Panc1 (cell line): ENCODE measurements at regions not wholly inside any gene's neighbourhood (a gene's known extent, or its start where the extent isn't known, plus 50 kb on each side); places are given as distances from the start of the nearest gene placed in this dataset.

Source experiments
- ATAC-seq: fragments of 200-7000 bp; cut with Tn5 transposase; 2 replicates; pipeline ENCODE4 v1.9.1; 2020; ENCODE audit warnings: mild to moderate bottlenecking, moderate library complexity
- BruUV-seq: library from RNA; stranded (reverse); fragments of 400-500 nt; replicated peaks from 2 replicates; lab custom pipeline; 2021; lab: Mats Ljungman, UMichigan
- CTCF ChIA-PET: fragments of 300-600 bp; sonication (Branson Sonifier 250); formaldehyde crosslinking; loops from one replicate; lab custom pipeline; 2022; ENCODE audit warnings: antibody characterized with exemption; lab: Charles Lee
- POLR2A ChIA-PET: fragments of 300-600 bp; sonication (Branson Sonifier 250); formaldehyde crosslinking; loops from one replicate; lab custom pipeline; 2022; ENCODE audit warnings: antibody characterized with exemption; lab: Charles Lee
- DNase-seq: peaks from one replicate; pipeline ENCODE4 v3.0.0-alpha.2; 2010; ENCODE audit warnings: low read depth, low spot score
- H3K27ac ChIP-seq: 2 replicates; pipeline ENCODE4 v1.5.1; 2011; ENCODE audit warnings: mild to moderate bottlenecking, low read length, inconsistent platforms
- H3K27me3 ChIP-seq: fragments of 200-500 bp; sonication (Bioruptor generic); 2 replicates; pipeline ENCODE4 v1.6.0; 2014; ENCODE audit warnings: low read length, inconsistent platforms; ENCODE audit not compliant: control insufficient read depth, insufficient read depth
- H3K36me3 ChIP-seq: fragments of 200-500 bp; sonication (Bioruptor generic); 2 replicates; pipeline ENCODE4 v1.5.1; 2014; ENCODE audit warnings: inconsistent platforms, mild to moderate bottlenecking, low read length, moderate library complexity; ENCODE audit not compliant: control insufficient read depth, insufficient read depth
- H3K4me1 ChIP-seq: 2 replicates; pipeline ENCODE4 v1.5.1; 2011; ENCODE audit warnings: inconsistent platforms, mild to moderate bottlenecking, low read length, moderate library complexity; ENCODE audit not compliant: control insufficient read depth, insufficient read depth
- H3K4me3 ChIP-seq, 2 experiments: 2 replicates each; pipeline ENCODE4 v1.5.1; 2011 to 2012; ENCODE audit warnings: low read depth in 2 of 2, low read length in 2 of 2, mild to moderate bottlenecking in 2 of 2, inconsistent platforms in 1 of 2, moderate library complexity in 1 of 2
- H3K9me3 ChIP-seq: fragments of 200-500 bp; sonication (Bioruptor generic); 2 replicates; pipeline ENCODE4 v1.5.1; 2014; ENCODE audit warnings: low read depth, mild to moderate bottlenecking, inconsistent platforms, low read length, moderate library complexity; ENCODE audit not compliant: control insufficient read depth, insufficient read depth
- POLR2AphosphoS5 ChIP-seq: IDR thresholded peaks from 2 replicates; pipeline ENCODE4 v1.6.1; 2012; ENCODE audit warnings: mild to moderate bottlenecking, low read depth, low read length, moderate library complexity
- SIN3A ChIP-seq: IDR thresholded peaks from 2 replicates; pipeline ENCODE4 v1.6.1; 2012; ENCODE audit warnings: low read depth, mild to moderate bottlenecking, low read length, moderate library complexity, borderline replicate concordance; ENCODE audit not compliant: insufficient read depth
- TCF7L2 ChIP-seq: IDR thresholded peaks from 2 replicates; pipeline ENCODE4 v1.6.1; 2011; ENCODE audit warnings: mild to moderate bottlenecking, low read depth, low read length, inconsistent platforms
- in situ Hi-C: cut with HindIII; loops from 2 replicates; pipeline ENCODE4 v1.10.0; 2016; ENCODE audit warnings: low sequenced_read_pairs, low pct_unique_long_range_greater_than_20kb
- intact Hi-C: fragments of 100-400 bp; cut with micrococcal nuclease; formaldehyde crosslinking; loops from one replicate; pipeline ENCODE4 v1.10.0; 2022; ENCODE audit not compliant: unreplicated experiment
- TF ChIP-seq, protein P1 (sequence below), 2 experiments: IDR thresholded peaks; 2 replicates each; pipeline ENCODE4 v1.6.1; 2011 to 2012; ENCODE audit warnings: low read depth in 2 of 2, control low read depth in 1 of 2, low read length in 1 of 2, mild to moderate bottlenecking in 1 of 2, moderate library complexity in 1 of 2; ENCODE audit not compliant: insufficient read depth in 1 of 2
- TF ChIP-seq, protein P2 (sequence below): fragments of 450-650 bp; IDR thresholded peaks from 2 replicates; pipeline ENCODE4 v1.5.1; 2017; ENCODE audit warnings: mild to moderate bottlenecking

DNA sequence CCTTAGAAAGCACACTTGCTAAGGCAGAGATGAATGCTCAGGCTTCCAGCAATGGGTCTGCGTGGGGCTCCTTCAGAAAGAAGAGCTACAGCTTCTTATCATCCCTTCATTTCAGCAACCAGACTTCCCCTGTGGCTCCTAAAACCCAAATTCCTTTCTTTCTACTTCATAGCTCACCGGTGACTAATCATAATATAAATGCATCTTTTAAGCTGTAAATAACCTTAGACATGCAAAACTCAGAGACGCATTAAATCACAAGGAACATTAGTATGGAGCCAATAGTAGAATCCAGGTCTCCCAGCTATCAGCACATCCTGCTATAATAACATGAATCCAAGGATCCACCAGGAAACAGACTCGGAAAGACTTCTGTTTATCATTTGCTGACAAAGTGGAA lies 375.6 kb downstream of the COG6 start:
- intact Hi-C loops (no loop called here), in situ Hi-C loops (no loop called here)
- H3K9me3 ChIP-seq: no peaks in the 10 kb centered on the region
- no peak for DNase-seq
- TF ChIP-seq SIN3A: no peak
- TF ChIP-seq POLR2AphosphoS5: no peak
- TF ChIP-seq, protein P1, sequence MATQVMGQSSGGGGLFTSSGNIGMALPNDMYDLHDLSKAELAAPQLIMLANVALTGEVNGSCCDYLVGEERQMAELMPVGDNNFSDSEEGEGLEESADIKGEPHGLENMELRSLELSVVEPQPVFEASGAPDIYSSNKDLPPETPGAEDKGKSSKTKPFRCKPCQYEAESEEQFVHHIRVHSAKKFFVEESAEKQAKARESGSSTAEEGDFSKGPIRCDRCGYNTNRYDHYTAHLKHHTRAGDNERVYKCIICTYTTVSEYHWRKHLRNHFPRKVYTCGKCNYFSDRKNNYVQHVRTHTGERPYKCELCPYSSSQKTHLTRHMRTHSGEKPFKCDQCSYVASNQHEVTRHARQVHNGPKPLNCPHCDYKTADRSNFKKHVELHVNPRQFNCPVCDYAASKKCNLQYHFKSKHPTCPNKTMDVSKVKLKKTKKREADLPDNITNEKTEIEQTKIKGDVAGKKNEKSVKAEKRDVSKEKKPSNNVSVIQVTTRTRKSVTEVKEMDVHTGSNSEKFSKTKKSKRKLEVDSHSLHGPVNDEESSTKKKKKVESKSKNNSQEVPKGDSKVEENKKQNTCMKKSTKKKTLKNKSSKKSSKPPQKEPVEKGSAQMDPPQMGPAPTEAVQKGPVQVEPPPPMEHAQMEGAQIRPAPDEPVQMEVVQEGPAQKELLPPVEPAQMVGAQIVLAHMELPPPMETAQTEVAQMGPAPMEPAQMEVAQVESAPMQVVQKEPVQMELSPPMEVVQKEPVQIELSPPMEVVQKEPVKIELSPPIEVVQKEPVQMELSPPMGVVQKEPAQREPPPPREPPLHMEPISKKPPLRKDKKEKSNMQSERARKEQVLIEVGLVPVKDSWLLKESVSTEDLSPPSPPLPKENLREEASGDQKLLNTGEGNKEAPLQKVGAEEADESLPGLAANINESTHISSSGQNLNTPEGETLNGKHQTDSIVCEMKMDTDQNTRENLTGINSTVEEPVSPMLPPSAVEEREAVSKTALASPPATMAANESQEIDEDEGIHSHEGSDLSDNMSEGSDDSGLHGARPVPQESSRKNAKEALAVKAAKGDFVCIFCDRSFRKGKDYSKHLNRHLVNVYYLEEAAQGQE (IDR thresholded peaks at IDR 0.05; ENCODE audit: insufficient read depth in 1 of 2, low read depth in 2 of 2, low read length in 1 of 2): no peak
- TF ChIP-seq TCF7L2: no peak
- TF ChIP-seq, protein P2, sequence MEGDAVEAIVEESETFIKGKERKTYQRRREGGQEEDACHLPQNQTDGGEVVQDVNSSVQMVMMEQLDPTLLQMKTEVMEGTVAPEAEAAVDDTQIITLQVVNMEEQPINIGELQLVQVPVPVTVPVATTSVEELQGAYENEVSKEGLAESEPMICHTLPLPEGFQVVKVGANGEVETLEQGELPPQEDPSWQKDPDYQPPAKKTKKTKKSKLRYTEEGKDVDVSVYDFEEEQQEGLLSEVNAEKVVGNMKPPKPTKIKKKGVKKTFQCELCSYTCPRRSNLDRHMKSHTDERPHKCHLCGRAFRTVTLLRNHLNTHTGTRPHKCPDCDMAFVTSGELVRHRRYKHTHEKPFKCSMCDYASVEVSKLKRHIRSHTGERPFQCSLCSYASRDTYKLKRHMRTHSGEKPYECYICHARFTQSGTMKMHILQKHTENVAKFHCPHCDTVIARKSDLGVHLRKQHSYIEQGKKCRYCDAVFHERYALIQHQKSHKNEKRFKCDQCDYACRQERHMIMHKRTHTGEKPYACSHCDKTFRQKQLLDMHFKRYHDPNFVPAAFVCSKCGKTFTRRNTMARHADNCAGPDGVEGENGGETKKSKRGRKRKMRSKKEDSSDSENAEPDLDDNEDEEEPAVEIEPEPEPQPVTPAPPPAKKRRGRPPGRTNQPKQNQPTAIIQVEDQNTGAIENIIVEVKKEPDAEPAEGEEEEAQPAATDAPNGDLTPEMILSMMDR: no peak
- H3K36me3 ChIP-seq: no peaks in the 10 kb centered on the region
- no peak overlapping the region for H3K27ac ChIP-seq
- no peak for ATAC-seq
- H3K4me3 ChIP-seq: no peak overlapping the region
- BruUV-seq: no TSS peak
- no peaks in the 10 kb centered on the region for H3K27me3 ChIP-seq
- ChIA-PET CTCF (no interaction called here), POLR2A (no interaction called here)
- H3K4me1 ChIP-seq: no peaks in the 10 kb centered on the region

DNA sequence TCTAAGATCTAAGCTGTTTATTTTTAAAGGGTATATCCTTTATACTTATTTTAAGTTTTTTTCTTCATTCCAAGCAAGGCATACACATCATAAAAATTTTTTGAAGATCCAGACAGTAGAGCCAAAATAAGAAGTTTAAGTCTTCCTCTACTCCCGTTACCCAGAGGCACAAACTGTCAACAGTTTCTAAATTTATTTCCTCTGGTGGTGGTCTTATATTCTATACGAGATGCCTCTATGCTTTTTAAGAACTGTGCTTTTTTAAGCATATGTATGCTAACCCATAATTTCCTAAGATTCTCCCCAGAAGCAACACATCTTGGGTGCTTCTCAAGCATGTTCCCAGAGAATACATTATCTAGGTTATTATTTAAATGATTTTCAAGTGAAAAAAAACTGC lies 383.6 kb downstream of the COG6 start:
- H3K36me3 ChIP-seq: no peaks in the 10 kb centered on the region
- H3K9me3 ChIP-seq: no peaks in the 10 kb centered on the region
- no peaks in the 10 kb centered on the region for H3K4me1 ChIP-seq
- no TSS peak for BruUV-seq
- TF ChIP-seq SIN3A: no peak
- TF ChIP-seq, protein P1 (IDR thresholded peaks at IDR 0.05; ENCODE audit: insufficient read depth in 1 of 2, low read depth in 2 of 2, low read length in 1 of 2): no peak
- TF ChIP-seq, protein P2: no peak
- TF ChIP-seq TCF7L2: no peak
- no peak for TF ChIP-seq POLR2AphosphoS5
- H3K27me3 ChIP-seq: no peaks in the 10 kb centered on the region
- no peak overlapping the region for H3K27ac ChIP-seq
- POLR2A ChIA-PET: no interaction called here
- intact Hi-C loops: no loop called here
- in situ Hi-C loops: no loop called here
- CTCF ChIA-PET: no interaction called here
- no peak overlapping the region for H3K4me3 ChIP-seq
- ATAC-seq (no peak), DNase-seq (no peak)
